Erythroblast (primary cell): ENCODE measurements at regions not wholly inside any gene's neighbourhood (a gene's known extent, or its start where the extent isn't known, plus 50 kb on each side); places are given as distances from the start of the nearest gene placed in this dataset.

Experiments used
- GATA1 ChIP-seq: IDR thresholded peaks from 2 replicates; pipeline ENCODE4 v1.6.1; 2011; ENCODE audit warnings: low read depth, mild to moderate bottlenecking, control low read depth, low read length, moderate library complexity
- POLR2A ChIP-seq: IDR thresholded peaks from 2 replicates; pipeline ENCODE4 v1.6.1; 2011; ENCODE audit warnings: mild to moderate bottlenecking, low read length

DNA sequence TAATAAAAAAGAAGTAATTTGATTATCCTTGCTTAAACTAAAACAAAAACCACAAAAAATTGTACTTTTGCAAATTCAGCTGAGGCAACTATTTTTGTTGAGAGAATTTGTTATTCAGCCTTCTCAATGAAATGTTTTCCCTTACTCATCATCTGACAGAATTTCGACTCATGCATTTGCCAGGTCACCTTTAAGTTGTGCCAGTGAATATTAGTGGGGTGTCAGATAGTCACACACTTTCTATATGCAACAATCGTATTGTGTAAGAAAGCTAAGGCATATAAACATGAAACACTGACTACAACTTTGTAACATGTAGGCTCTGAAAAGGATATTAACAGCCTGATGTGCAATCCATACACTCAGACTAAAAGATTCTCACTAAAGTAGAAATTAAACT lies 1653.1 kb upstream of the SLC39A10 start:
- TF ChIP-seq POLR2A = no peak
- no peak for TF ChIP-seq GATA1
